ENCODE measurements at regions not wholly inside any gene's neighbourhood (a gene's known extent, or its start where the extent isn't known, plus 50 kb on each side); places are given as distances from the start of the nearest gene placed in this dataset.

DNA sequence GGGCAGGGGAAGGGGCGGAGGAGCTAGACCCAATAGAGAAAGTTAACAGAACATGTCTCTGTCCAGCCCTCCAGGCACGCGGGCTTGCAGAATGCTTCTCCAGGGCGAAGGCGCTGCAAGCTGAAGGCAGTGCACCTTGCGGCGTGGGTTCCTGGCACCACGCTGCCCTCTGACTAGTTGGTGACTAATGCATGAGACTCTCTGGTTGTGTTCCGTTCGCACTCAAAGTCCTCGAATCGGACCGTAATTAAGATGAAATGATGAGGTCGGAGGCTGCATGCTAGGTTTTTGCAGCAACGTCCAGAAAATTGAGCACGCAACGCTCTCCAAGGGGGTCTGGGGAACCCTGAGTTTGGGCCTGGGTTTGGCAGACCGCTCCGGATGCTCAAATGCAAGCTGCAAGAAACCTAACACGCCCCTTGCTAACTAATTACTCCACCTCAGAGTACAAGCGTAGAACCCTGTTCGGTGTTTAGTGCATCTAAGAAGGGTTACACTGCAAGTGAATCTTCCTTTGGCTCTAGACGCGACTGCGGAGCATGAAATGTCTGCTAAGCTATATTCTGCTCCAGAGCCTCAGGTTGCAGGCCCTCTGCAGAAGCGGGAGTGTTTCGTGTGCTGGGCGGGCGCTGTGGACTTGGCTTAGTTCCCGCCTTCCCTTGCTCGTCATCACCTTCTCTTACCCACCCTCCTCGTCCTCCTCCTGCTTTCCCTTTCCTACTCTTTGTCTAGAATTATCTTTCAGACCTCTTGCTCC is 57.1 kb upstream of the NKAP start:
- TF ChIP-seq, protein P1, sequence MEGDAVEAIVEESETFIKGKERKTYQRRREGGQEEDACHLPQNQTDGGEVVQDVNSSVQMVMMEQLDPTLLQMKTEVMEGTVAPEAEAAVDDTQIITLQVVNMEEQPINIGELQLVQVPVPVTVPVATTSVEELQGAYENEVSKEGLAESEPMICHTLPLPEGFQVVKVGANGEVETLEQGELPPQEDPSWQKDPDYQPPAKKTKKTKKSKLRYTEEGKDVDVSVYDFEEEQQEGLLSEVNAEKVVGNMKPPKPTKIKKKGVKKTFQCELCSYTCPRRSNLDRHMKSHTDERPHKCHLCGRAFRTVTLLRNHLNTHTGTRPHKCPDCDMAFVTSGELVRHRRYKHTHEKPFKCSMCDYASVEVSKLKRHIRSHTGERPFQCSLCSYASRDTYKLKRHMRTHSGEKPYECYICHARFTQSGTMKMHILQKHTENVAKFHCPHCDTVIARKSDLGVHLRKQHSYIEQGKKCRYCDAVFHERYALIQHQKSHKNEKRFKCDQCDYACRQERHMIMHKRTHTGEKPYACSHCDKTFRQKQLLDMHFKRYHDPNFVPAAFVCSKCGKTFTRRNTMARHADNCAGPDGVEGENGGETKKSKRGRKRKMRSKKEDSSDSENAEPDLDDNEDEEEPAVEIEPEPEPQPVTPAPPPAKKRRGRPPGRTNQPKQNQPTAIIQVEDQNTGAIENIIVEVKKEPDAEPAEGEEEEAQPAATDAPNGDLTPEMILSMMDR (IDR thresholded peaks at IDR 0.05): no peak
- Histone ChIP-seq H3K27ac (no peak overlapping the region), H3K4me3 (peak overlapping the region; percentile 51)
- DNase-seq (ENCODE audit: low spot score): no peak

DNA sequence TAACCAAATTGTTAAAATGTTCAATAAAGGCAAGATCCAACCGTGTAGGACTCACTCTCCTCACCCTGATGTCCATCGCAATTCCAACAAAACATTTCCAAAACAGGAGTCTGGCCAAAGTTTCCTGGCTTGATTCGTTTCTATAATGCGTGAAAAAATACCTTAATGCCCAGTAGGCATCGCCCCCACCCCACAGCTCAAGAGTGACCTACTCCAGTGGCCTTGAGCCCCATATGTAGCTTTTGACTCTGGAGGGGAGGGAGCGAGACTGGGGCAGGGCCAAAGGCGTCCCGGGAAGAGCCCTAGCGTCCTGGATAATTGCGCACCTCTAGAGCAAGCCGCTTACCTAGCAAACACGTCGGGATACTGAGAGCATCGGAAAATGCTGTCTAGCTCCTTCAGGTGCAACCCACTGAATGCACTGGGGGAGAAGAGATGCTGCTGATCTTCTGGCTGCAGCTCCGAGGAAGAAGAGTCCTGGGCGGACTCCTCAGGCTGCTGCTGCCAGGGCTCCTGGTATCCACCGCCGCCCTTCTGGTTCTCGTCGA is 55.6 kb upstream of the NKAP start:
- Histone ChIP-seq H3K27ac (no peak overlapping the region), H3K4me3 (peak overlapping the region; percentile 51)
- DNase-seq (ENCODE audit: low spot score): no peak
- TF ChIP-seq, protein P1 (IDR thresholded peaks at IDR 0.05): no peak

DNA sequence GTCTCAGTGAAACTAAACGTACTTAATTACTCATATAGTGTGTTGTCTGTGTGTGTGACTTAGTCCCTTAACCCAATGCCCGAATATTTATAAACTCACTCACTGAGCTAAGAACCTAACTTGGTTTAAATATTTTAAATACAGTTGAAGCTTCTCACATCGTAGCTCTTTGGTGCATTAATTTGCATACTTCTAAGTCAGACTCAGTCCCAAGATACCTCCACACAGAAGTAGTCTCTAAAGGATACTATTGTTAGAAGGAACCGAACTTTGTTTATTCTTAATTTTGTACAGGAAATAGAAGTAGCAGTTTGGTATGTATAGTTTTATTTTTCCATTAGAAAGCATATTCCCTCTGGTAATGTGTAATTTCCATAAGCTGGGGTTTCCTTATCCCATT is 54.0 kb upstream of the NKAP start:
- H3K27ac ChIP-seq: no peak overlapping the region
- H3K4me3 ChIP-seq: no peak overlapping the region
- TF ChIP-seq, protein P1 (IDR thresholded peaks at IDR 0.05): no peak
- no peak for DNase-seq (ENCODE audit: low spot score)

DNA sequence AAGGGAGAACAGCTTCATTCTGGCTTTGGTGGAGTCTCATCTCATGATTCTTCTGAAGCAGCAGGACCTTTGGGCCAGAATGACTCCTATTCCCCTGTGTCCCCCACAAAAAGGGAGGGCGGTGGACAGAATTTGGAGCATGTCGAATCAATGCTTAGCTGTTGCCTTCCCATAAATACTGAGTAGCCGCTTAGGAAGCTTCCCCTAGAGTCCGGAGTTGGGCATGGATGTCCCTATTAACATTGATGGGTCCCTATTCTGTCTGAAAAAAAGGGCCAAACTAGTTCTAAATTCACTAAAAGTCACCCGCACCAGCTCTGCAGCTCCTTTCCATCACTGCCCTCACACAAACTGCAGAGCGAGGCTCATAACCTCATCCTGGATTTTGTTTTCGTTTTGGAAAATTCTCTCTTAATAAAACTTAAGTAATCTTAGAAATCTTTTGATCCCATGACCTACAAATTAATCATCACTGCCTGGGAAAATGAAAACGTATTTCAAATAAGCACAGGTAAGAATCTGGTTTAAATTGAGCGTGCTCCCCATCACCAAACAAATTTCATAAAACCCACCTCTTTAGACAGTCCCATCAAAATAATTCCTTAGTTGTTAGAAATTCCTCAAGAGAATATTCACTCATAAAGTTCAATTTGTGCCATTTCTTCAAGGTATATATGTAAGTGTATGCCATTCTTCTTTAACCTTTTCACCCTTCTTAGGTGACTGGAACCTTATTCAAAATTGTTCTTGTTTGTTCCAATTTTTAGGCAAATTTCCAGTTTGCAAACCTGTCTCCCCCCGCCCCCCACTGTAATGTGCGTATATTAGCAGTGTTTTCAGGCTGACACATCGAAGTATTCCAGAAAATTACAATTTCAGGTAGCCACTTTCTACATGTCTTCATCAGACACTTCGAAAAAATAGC is 53.3 kb upstream of the NKAP start:
- DNase-seq (ENCODE audit: low spot score): no peak
- no peak overlapping the region for H3K4me3 ChIP-seq
- H3K27ac ChIP-seq: no peak overlapping the region
- TF ChIP-seq, protein P1 (IDR thresholded peaks at IDR 0.05): no peak

DNA sequence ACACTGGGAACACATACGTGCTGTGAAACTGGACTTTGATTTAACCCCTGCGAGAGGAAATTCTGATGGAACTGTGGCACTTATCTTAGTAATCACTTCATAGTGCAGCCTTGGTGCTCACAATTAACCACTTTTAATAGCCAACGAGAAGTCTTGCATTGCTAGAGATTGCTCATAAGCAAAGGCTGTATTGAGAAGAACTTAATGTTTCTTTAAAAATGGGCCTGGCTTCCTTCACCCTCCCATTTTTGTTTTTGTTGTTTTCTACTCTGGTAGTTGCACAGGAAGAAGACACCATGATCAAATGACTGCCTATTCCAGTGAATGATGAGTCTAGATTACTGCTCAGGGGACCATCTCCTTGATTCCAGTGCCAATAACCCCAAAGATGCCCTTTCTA is 52.5 kb upstream of the NKAP start:
- DNase-seq (ENCODE audit: low spot score): no peak
- Histone ChIP-seq H3K4me3 (no peak overlapping the region), H3K27ac (no peak overlapping the region)
- TF ChIP-seq, protein P1 (IDR thresholded peaks at IDR 0.05): no peak
